ENCODE measurements at regions not wholly inside any gene's neighbourhood (a gene's known extent, or its start where the extent isn't known, plus 50 kb on each side); places are given as distances from the start of the nearest gene placed in this dataset.
"Not testable (repeated sequence)": the region's sequence is repeated elsewhere in the genome, so short reads cannot be mapped to it uniquely, and the experiment has no call there.

- DNase-seq, result no peak
Observed at GRCh38 chr21:28151758-28152157, 840.9 kb downstream of the LTN1 start.

- DNase-seq, result no peak
Observed at GRCh38 chr21:28150778-28151177, 841.9 kb downstream of the LTN1 start.

GRCh38 chr21:28148400-28149064 lies 844.1 kb downstream of the LTN1 start:
- no peak for DNase-seq

- DNase-seq, result no peak
Observed at GRCh38 chr21:28144653-28145052, 848.0 kb downstream of the LTN1 start.

GRCh38 chr21:28144089-28144488 lies 848.6 kb downstream of the LTN1 start:
- no peak for DNase-seq

- DNase-seq, result no peak
Observed at GRCh38 chr21:28142697-28143096, 850.0 kb downstream of the LTN1 start.

GRCh38 chr21:28138272-28138671 lies 854.4 kb downstream of the LTN1 start:
- DNase-seq, result no peak

GRCh38 chr21:28136656-28137255 lies 855.9 kb downstream of the LTN1 start:
- DNase-seq, result no peak

- DNase-seq, result no peak
Observed at GRCh38 chr21:28135646-28136045, 857.0 kb downstream of the LTN1 start.

GRCh38 chr21:28133116-28133515 lies 859.6 kb downstream of the LTN1 start:
- DNase-seq, result no peak

GRCh38 chr21:28132713-28133112 lies 860.0 kb downstream of the LTN1 start:
- DNase-seq, result no peak

GRCh38 chr21:28127175-28127785 lies 865.4 kb downstream of the LTN1 start:
- no peak for DNase-seq

- DNase-seq, result no peak
Observed at GRCh38 chr21:28126521-28127174, 866.0 kb downstream of the LTN1 start.

GRCh38 chr21:28124541-28124940 lies 868.1 kb downstream of the LTN1 start:
- no peak for DNase-seq

GRCh38 chr21:28118570-28118969 lies 874.1 kb downstream of the LTN1 start:
- no peak for DNase-seq

GRCh38 chr21:28114986-28115385 lies 877.7 kb downstream of the LTN1 start:
- not testable (repeated sequence) for DNase-seq

- DNase-seq, result no peak
Observed at GRCh38 chr21:28113718-28114117, 879.0 kb downstream of the LTN1 start.

GRCh38 chr21:28112511-28112910 lies 880.2 kb downstream of the LTN1 start:
- DNase-seq, result no peak

GRCh38 chr21:28111151-28111619 lies 881.5 kb downstream of the LTN1 start:
- DNase-seq, result no peak

GRCh38 chr21:28110716-28111115 lies 882.0 kb downstream of the LTN1 start:
- DNase-seq, result no peak

- no peak for DNase-seq
Observed at GRCh38 chr21:28110074-28110473, 882.6 kb downstream of the LTN1 start.

- no peak for DNase-seq
Observed at GRCh38 chr21:28106370-28106890, 886.2 kb downstream of the LTN1 start.

GRCh38 chr21:28104346-28104745 lies 888.3 kb downstream of the LTN1 start:
- DNase-seq, result no peak

- DNase-seq, result no peak
Observed at GRCh38 chr21:28100366-28100765, 892.3 kb downstream of the LTN1 start.
